ENCODE measurements at regions not wholly inside any gene's neighbourhood (a gene's known extent, or its start where the extent isn't known, plus 50 kb on each side); places are given as distances from the start of the nearest gene placed in this dataset.

DNA sequence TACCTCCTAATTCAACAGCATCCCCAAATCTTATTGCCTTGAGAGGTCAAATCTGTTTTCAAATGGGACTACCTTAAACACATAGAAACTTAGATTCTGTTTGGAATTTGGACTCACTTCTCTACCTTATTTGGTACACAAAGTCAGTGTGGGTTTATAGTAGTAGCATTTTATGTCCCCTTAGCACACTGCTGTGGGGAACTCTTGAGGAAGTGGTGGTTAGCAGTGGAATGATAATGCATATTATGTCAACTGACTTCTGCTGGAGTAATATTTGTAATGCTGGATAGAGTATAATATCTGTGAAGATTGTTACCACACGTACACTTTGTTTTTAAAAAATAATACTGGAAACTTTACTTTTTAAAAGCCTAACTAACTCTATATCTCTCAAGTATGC lies 386.3 kb downstream of the NDFIP2 start:
- Histone ChIP-seq H3K27ac (ENCODE audit: control insufficient read depth, insufficient read depth, low read length) (no peak overlapping the region), H3K27me3 (ENCODE audit: control insufficient read depth, extremely low read depth, insufficient read depth, low read length) (no peaks in the 10 kb centered on the region), H3K9me1 (ENCODE audit: control insufficient read depth, extremely low read depth, insufficient read depth, low read length) (no peaks in the 10 kb centered on the region), H4K20me1 (ENCODE audit: control insufficient read depth, extremely low read depth, insufficient read depth, low read length) (no peaks in the 10 kb centered on the region), H3K36me3 (ENCODE audit: control insufficient read depth in 2 of 2, extremely low read depth in 1 of 2, insufficient read depth in 2 of 2, low read length in 2 of 2) (no peaks in the 10 kb centered on the region), H3K9ac (ENCODE audit: control insufficient read depth, extremely low read depth, insufficient read depth, low read length) (no peak overlapping the region), H3K4me1 (ENCODE audit: control insufficient read depth, extremely low read depth, insufficient read depth, low read length) (peaks cover 7% of the 10 kb centered on the region), H3K9me3 (ENCODE audit: control insufficient read depth, low read depth, low read length) (no peaks in the 10 kb centered on the region), H3K79me2 (ENCODE audit: control insufficient read depth, insufficient read depth, low read length) (no peaks in the 10 kb centered on the region), H2AFZ (ENCODE audit: control insufficient read depth, low read length) (no peak overlapping the region), H3K4me3 (ENCODE audit: control insufficient read depth in 2 of 3, extremely low read depth in 1 of 3, insufficient read depth in 2 of 3, low read depth in 1 of 3, low read length in 3 of 3) (no peak overlapping the region), H3K4me2 (ENCODE audit: control insufficient read depth, extremely low read depth, insufficient read depth, low read depth, low read length) (no peak overlapping the region)
- no peak for TF ChIP-seq EZH2 (IDR thresholded peaks at IDR 0.05; ENCODE audit: low read length)
- no peak for TF ChIP-seq CTCF (optimal IDR thresholded peaks at IDR 0.05 in 1 of 3, IDR thresholded peaks at IDR 0.05 in 1 of 3, conservative IDR thresholded peaks at IDR 0.05 in 1 of 3; ENCODE audit: extremely low read depth in 1 of 3, insufficient read depth in 2 of 3, low read length in 3 of 3)
- no peak for FAIRE-seq
- dilution Hi-C loops (cut with MboI; ENCODE audit: extremely low pct_ligation_motif_present, low sequenced_read_pairs), result no loop called here
- no peak for DNase-seq (ENCODE audit: low read depth, low spot score)

DNA sequence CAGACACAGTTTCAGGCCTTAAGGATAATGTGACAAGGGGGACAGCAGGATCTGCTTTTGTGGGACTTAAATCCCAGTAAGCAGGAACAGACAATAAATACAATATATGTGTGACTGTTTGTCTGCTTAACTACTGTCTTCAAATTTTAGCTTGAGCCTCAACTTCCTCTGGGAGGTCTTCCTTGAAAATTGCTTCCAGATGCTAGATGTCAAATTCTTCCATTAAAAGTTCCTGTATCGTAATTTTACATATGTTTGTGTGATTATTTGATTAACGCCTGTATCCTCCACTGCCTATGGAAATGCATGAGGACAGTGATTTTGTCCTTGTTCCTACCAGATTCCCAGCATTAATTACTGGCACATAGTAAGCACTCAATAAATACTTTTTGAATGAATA lies 385.5 kb downstream of the NDFIP2 start:
- no peaks in the 10 kb centered on the region for H3K9me3 ChIP-seq (ENCODE audit: control insufficient read depth, low read depth, low read length)
- no peaks in the 10 kb centered on the region for H3K36me3 ChIP-seq (ENCODE audit: control insufficient read depth in 2 of 2, extremely low read depth in 1 of 2, insufficient read depth in 2 of 2, low read length in 2 of 2)
- FAIRE-seq, result no peak
- H2AFZ ChIP-seq (ENCODE audit: control insufficient read depth, low read length), result no peak overlapping the region
- H4K20me1 ChIP-seq (ENCODE audit: control insufficient read depth, extremely low read depth, insufficient read depth, low read length), result no peaks in the 10 kb centered on the region
- H3K27ac ChIP-seq (ENCODE audit: control insufficient read depth, insufficient read depth, low read length), result no peak overlapping the region
- dilution Hi-C loops (cut with MboI; ENCODE audit: extremely low pct_ligation_motif_present, low sequenced_read_pairs), result no loop called here
- H3K27me3 ChIP-seq (ENCODE audit: control insufficient read depth, extremely low read depth, insufficient read depth, low read length), result no peaks in the 10 kb centered on the region
- no peak overlapping the region for H3K4me3 ChIP-seq (ENCODE audit: control insufficient read depth in 2 of 3, extremely low read depth in 1 of 3, insufficient read depth in 2 of 3, low read depth in 1 of 3, low read length in 3 of 3)
- no peak for DNase-seq (ENCODE audit: low read depth, low spot score)
- no peaks in the 10 kb centered on the region for H3K79me2 ChIP-seq (ENCODE audit: control insufficient read depth, insufficient read depth, low read length)
- H3K4me1 ChIP-seq (ENCODE audit: control insufficient read depth, extremely low read depth, insufficient read depth, low read length), result peaks cover 7% of the 10 kb centered on the region
- no peak overlapping the region for H3K9ac ChIP-seq (ENCODE audit: control insufficient read depth, extremely low read depth, insufficient read depth, low read length)
- no peak overlapping the region for H3K4me2 ChIP-seq (ENCODE audit: control insufficient read depth, extremely low read depth, insufficient read depth, low read depth, low read length)
- no peak for TF ChIP-seq CTCF (optimal IDR thresholded peaks at IDR 0.05 in 1 of 3, IDR thresholded peaks at IDR 0.05 in 1 of 3, conservative IDR thresholded peaks at IDR 0.05 in 1 of 3; ENCODE audit: extremely low read depth in 1 of 3, insufficient read depth in 2 of 3, low read length in 3 of 3)
- H3K9me1 ChIP-seq (ENCODE audit: control insufficient read depth, extremely low read depth, insufficient read depth, low read length), result no peaks in the 10 kb centered on the region

All from keratinocyte (primary cell).